AG04450 (cell line): ENCODE measurements at regions not wholly inside any gene's neighbourhood (a gene's known extent, or its start where the extent isn't known, plus 50 kb on each side); places are given as distances from the start of the nearest gene placed in this dataset.
"Not testable (repeated sequence)": the region's sequence is repeated elsewhere in the genome, so short reads cannot be mapped to it uniquely, and the experiment has no call there.

Experiments used
- CTCF ChIA-PET: fragments of 300-600, 350-600 bp; formaldehyde crosslinking; extraction: SDS; loops from one replicate; lab custom pipeline; 2022; ENCODE audit warnings: antibody characterized with exemption, inconsistent platforms; lab: Charles Lee
- POLR2A ChIA-PET: fragments of 350-600 bp; formaldehyde crosslinking; extraction: SDS; loops from one replicate; lab custom pipeline; 2021; ENCODE audit warnings: antibody characterized with exemption, inconsistent platforms; lab: Yijun Ruan, JAX
- DNase-seq: peaks from one replicate; pipeline ENCODE4 v3.0.0-alpha.2; 2011; ENCODE audit warnings: low read depth, low spot score
- H3K27ac ChIP-seq: one replicate; pipeline ENCODE4 v1.5.1; 2012; ENCODE audit warnings: low read depth, low read length, control low read depth
- H3K27me3 ChIP-seq: one replicate; pipeline ENCODE4 v1.6.0; 2012; ENCODE audit warnings: low read length; ENCODE audit not compliant: control insufficient read depth, insufficient read depth
- H3K4me3 ChIP-seq: 2 replicates; pipeline ENCODE4 v1.5.1; 2011; ENCODE audit warnings: mild to moderate bottlenecking, low read depth, low read length, control low read depth
- H3K9me3 ChIP-seq: 2 replicates; pipeline ENCODE4 v1.5.1; 2012; ENCODE audit warnings: low read length; ENCODE audit not compliant: control insufficient read depth, insufficient read depth
- CTCF ChIP-seq: IDR thresholded peaks from 2 replicates; pipeline ENCODE4 v1.5.1; 2011; ENCODE audit warnings: low read depth, low read length, control low read depth, inconsistent platforms

GRCh38 chr14:105909046-105909827, 382.9 kb downstream of the TMEM121 start:
- DNase-seq = no peak
- Histone ChIP-seq H3K27ac (no peak overlapping the region), H3K4me3 (no peak overlapping the region), H3K9me3 (peaks cover 89% of the 10 kb centered on the region), H3K27me3 (no peaks in the 10 kb centered on the region)
- no peak for TF ChIP-seq CTCF
- ChIA-PET CTCF (no interaction called here), POLR2A (no interaction called here)

GRCh38 chr14:105909828-105910120, 383.4 kb downstream of the TMEM121 start:
- H3K4me3 ChIP-seq, H3K27me3 ChIP-seq, CTCF ChIA-PET, POLR2A ChIA-PET, H3K27ac ChIP-seq, DNase-seq: not testable (repeated sequence)
- peaks cover 89% of the 10 kb centered on the region for H3K9me3 ChIP-seq

GRCh38 chr14:105910426-105910825, 384.0 kb downstream of the TMEM121 start:
- no peak overlapping the region for H3K4me3 ChIP-seq
- CTCF ChIA-PET = no interaction called here
- H3K27ac ChIP-seq = no peak overlapping the region
- peaks cover 88% of the 10 kb centered on the region for H3K9me3 ChIP-seq
- H3K27me3 ChIP-seq = no peaks in the 10 kb centered on the region
- no peak for TF ChIP-seq CTCF
- DNase-seq = no peak
- POLR2A ChIA-PET = no interaction called here

- ChIA-PET POLR2A (no interaction called here), CTCF (no interaction called here)
- Histone ChIP-seq H3K9me3 (peaks cover 87% of the 10 kb centered on the region), H3K27me3 (no peaks in the 10 kb centered on the region), H3K27ac (no peak overlapping the region), H3K4me3 (no peak overlapping the region)
- TF ChIP-seq CTCF = no peak
- DNase-seq = no peak
These were observed 384.8 kb downstream of the TMEM121 start for GRCh38 chr14:105911006-105911847.

- H3K4me3 ChIP-seq, CTCF ChIA-PET, POLR2A ChIA-PET, H3K27me3 ChIP-seq, H3K27ac ChIP-seq, DNase-seq: not testable (repeated sequence)
- H3K9me3 ChIP-seq = peaks cover 91% of the 10 kb centered on the region
These were observed 385.5 kb downstream of the TMEM121 start for GRCh38 chr14:105911848-105912292.

GRCh38 chr14:105912641-105913180, 386.3 kb downstream of the TMEM121 start:
- Histone ChIP-seq H3K9me3 (peaks cover 91% of the 10 kb centered on the region), H3K27me3 (no peaks in the 10 kb centered on the region), H3K4me3 (no peak overlapping the region), H3K27ac (no peak overlapping the region)
- ChIA-PET POLR2A (no interaction called here), CTCF (no interaction called here)
- no peak for DNase-seq
- no peak for TF ChIP-seq CTCF
